HG03095 (cell line): ENCODE measurements at regions not wholly inside any gene's neighbourhood (a gene's known extent, or its start where the extent isn't known, plus 50 kb on each side); places are given as distances from the start of the nearest gene placed in this dataset.

Experiments
- ATAC-seq: cut with Tn5 transposase; IDR thresholded peaks from one replicate; pipeline ENCODE4 v1.9.1; 2021; ENCODE audit warnings: moderate library complexity; ENCODE audit not compliant: unreplicated experiment

DNA sequence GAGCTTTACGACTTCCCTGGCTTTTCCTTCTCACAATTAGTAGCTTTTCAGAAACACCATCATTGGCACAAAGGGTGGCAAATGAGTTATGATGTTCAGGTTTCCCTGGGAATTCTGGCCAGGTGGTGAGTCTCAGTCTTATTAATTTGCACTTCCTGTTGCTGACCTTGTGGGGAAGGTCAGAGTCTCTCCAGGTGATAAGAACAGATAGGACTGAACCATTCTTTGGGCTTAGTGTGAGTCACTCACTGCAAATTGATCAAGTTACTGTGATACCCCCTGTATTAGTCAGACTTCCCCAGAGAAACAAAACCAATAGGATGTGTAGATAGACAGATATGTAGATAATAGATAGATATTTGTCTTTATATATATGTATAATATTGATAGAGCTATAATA is 53.8 kb upstream of the RANBP3L start:
- ATAC-seq, result no peak

- ATAC-seq, result no peak
These were observed 55.2 kb upstream of the RANBP3L start for GRCh38 chr5:36356915-36357314.

DNA sequence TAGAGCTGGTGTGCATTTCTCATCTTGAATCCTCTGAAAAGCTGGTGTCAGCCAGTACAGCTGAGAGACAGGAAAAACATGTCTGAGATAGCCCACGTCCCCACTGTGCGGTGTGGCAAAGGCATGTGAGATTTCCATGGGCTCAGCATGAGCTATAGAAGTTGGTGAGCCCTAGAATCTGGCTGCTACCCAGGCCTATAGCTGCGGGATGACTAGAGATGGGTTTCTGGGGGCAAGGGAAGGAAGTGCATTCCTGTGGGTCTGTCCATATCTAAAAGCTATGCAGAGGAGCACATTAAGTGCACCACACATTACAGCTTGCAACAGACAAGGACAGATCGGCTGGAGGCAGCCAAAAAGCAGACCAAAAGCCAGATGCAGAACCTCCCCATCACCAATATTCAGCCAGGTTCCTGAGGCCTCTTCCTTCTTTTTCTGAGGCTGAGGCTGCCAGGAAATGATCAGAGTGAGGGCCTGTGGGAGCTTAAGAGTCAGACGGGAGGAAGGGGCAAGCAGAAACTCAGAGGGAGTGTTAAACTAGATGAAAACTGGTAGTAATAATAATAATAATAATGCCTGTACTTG is 55.8 kb upstream of the RANBP3L start:
- ATAC-seq, result no peak

- no peak for ATAC-seq
These were observed 57.6 kb upstream of the RANBP3L start for GRCh38 chr5:36359267-36359666.

GRCh38 chr5:36360307-36360706 is 58.6 kb upstream of the RANBP3L start:
- ATAC-seq, result no peak

- no peak for ATAC-seq
These were observed 61.4 kb upstream of the RANBP3L start for GRCh38 chr5:36363101-36363500.

DNA sequence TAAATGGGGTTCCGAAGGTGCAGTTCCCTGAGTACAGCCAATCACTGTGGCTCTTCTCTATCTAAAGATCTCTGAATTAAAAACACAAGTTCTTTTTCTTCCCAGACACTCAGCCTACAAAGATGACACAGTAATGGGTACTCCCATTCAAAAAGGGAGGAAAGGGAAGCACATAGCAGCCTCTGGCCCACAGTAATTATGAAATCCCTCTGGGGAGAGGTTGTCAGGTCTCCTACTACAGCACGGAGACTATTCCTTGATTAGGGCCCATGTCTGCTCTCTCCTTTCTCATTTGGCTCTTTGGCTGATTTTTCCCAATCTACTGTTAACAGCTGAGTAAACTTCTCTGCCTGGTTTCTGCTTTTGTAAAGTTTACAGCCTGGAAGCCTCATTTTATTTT is 62.0 kb upstream of the RANBP3L start:
- ATAC-seq, result no peak

- ATAC-seq, result no peak
These were observed 62.8 kb upstream of the RANBP3L start for GRCh38 chr5:36364473-36364872.

DNA sequence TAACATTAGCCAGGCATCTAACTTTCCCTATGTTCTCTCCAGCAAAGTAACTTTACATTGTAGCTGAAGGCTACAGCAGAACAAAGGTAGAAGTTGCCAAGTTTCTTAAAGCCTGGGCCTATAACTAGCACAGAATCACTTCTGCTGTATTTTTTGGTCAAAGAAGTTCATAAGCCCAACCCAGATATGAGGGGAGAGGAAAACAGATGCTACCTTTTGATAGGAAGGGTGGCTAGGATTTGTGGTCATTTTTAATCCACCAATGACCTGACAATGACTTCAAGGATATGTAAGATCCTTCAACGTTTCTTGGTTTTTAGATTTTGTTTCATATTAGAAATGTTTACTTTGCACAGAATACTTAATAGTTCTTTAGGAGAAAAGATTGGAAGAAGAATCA is 64.2 kb upstream of the RANBP3L start:
- ATAC-seq, result no peak

DNA sequence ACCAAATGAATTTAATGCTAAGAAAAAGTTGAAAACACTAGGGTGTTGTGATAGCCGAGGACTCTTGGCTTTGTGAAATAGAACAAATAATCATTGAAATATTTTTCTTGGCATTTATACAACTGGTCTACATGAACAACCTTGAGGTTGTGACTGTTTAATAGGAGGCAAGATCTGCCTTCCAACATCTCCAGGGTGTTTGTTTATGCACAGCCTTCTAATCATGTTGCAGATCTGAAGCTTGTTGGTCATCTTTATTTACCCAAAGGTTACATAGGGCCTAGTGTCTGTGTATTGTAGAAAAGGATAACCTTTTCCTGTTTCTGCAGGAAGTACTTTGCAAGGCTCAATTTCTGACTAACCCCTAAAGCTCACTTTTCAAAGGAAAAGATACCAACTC is 65.2 kb upstream of the RANBP3L start:
- ATAC-seq, result no peak

DNA sequence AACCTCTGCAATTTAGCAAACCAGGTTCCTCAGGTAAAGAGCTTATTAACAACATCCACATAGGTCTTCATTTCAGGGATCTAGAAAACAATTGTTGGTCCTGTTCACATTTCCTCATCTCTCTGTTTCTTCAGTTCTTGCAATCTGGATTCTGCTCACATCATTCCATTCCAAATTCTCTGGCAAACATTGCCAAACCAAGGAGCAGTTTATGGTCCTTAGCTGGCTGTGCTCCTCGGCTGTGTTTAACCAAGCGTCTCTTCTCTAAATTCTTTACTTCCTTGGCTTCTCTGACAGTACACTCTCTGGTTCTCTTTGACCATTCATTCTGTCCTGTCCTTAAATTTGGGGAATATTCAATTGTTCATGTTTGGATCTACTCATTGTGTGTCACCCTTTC is 65.8 kb upstream of the RANBP3L start:
- ATAC-seq, result no peak

DNA sequence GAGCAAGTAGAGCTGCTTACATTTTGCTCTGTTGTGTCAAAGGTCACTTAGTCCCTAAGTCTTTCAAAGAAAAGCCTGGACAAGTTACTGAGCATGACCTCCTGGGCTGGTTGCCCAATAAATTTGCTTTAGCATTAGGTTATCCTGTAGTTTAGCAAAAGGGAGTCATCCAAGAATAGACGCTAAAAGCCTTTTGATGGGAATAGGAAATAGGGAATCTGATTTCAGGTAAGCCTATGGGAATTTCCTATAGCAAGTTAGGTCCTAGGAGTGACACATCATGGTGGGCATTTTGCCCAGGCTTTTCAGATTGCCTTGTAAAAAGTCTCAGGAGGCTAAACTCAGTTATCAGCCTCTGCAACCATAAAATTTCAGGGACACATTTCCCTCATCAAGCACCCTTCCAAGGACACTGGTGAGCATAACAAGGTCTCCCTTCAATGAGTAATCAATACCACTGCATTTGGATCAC is 67.6 kb upstream of the RANBP3L start:
- no peak for ATAC-seq

GRCh38 chr5:36370073-36370472 is 68.4 kb upstream of the RANBP3L start:
- no peak for ATAC-seq

DNA sequence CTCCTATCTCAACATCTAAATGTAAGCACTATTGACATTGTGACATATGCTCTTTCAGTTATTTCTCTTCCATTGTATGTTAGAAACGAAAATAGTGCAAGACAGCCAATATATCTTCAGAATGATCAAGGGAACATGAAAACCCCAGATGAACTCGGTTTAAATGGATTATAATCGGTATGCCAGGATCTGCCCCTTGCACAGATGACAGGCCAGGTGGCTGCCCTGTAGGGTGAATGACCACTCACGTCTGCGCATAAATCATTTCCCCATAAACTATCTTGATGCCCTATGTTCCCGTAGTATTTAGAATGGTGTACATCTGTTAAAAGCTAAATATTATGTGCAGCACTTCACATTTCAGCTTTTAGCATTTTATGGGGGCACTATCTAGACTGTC is 69.7 kb upstream of the RANBP3L start:
- no peak for ATAC-seq

GRCh38 chr5:36373527-36374086 is 71.9 kb upstream of the RANBP3L start:
- no peak for ATAC-seq

GRCh38 chr5:36374266-36374862 is 72.7 kb upstream of the RANBP3L start:
- no peak for ATAC-seq

- no peak for ATAC-seq
These were observed 75.5 kb upstream of the RANBP3L start for GRCh38 chr5:36377192-36377591.

DNA sequence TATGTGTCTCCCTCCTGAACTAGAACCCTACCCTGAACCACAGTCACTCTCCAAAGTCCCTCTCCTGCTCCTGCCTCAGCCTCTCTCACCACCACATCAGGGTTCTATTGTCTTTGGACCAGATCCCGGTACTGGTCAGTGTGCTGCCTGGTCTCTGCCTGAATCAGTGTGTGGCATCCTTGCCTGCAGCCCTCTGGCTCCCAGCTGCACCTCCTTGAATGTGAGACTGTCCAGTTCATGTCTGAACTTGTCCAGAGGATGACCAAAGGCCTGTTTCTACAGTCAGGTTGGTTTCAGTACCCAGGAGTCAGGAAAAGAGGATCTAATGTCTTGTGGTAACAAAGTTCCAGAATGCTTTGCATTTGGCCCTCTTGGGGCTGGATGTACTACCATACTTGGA is 76.8 kb upstream of the RANBP3L start:
- ATAC-seq, result no peak

- ATAC-seq, result no peak
These were observed 81.2 kb upstream of the RANBP3L start for GRCh38 chr5:36382890-36383289.

DNA sequence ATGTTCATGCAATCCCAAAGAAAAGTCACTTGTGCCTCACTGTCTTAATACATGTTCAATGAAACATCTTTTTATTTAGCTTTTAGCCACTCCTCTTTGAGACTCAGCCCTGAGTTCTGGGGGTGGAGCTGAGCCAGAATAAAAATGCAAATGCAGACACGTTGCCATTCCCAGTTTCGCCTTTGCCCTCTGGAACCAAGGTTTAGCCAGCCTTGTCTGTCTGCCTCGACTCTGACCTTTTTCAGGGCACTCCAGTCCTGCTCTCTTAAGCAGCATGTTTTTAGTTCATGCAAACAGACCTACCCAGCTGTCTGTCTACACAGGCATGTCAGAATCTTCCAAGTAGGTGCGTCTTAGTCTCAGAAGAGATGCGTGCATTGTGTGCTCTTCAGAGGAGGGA is 82.2 kb upstream of the RANBP3L start:
- ATAC-seq, result no peak

DNA sequence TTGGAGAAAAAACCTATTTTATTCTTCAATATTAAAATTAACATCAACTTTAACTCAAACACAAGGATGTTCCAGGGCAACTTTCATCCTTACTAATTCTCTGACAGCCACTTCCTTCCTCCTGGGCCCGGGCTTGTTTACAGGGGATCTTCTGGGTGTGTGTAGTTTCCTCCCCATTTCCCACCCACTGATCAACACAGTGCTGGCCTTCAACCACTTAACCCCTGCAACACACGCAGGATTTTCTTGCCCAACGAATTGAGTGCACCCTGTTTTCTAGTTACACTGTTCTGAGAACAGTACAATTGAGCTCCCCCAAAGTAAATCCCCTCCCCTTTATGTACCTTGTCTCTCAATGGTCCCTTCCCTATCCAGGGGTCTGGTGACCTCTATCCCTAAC is 83.1 kb upstream of the RANBP3L start:
- no peak for ATAC-seq

- ATAC-seq, result no peak
These were observed 83.8 kb upstream of the RANBP3L start for GRCh38 chr5:36385495-36385894.

DNA sequence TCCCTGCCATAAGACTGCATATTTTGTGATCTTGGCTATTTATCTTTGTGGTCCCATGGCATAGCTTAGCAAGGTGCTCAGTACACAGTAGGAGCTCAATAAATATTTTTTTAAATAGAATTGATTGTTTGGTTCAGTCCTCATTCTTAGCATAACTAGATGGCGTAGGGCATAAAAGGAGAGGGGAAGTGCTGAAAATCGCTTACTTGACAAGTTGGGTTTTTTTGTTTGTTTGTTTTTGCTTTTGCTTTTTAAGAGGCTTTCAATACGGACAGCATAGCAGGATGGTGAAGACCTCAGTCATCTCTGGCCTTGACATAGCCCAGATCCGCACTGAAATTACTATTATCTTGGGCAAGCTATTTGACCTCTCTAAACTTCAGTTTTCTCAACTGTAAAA is 86.6 kb upstream of the RANBP3L start:
- ATAC-seq, result no peak
